GM12892 (cell line): ENCODE measurements at regions not wholly inside any gene's neighbourhood (a gene's known extent, or its start where the extent isn't known, plus 50 kb on each side); places are given as distances from the start of the nearest gene placed in this dataset.

Experiments
- POLR2A ChIP-seq: IDR thresholded peaks from 2 replicates; pipeline ENCODE4 v1.6.1; 2011; ENCODE audit warnings: low read depth, low read length, control low read depth
- POLR2AphosphoS5 ChIP-seq: IDR thresholded peaks from 2 replicates; pipeline ENCODE4 v1.6.1; 2011; ENCODE audit warnings: low read depth, low read length, control low read depth
- TAF1 ChIP-seq: IDR thresholded peaks from 2 replicates; pipeline ENCODE4 v1.6.1; 2011; ENCODE audit warnings: low read depth, mild to moderate bottlenecking, control low read depth, low read length, borderline replicate concordance

- no peak for TF ChIP-seq POLR2A
- no peak for TF ChIP-seq TAF1
- TF ChIP-seq POLR2AphosphoS5 = no peak
These were observed 70.9 kb upstream of the FAM78B start for GRCh38 chr1:166237675-166238074.
